Effector memory CD4-positive, alpha-beta T cell (primary cell): ENCODE measurements at regions not wholly inside any gene's neighbourhood (a gene's known extent, or its start where the extent isn't known, plus 50 kb on each side); places are given as distances from the start of the nearest gene placed in this dataset.
A peak's percentile ranks its signal among the peaks of the same experiment; 100 is the strongest.

Experiments
- DNase-seq, 3 donors: peaks; one replicate each; pipeline ENCODE4 v3.0.0-alpha.2; 2020
- H3K27ac ChIP-seq: 2 replicates; pipeline ENCODE4 v1.7.0; 2013; ENCODE audit warnings: mild to moderate bottlenecking, low read length, moderate library complexity; ENCODE audit not compliant: insufficient read depth, poor library complexity, severe bottlenecking
- H3K27me3 ChIP-seq: replicated peaks from 2 replicates; pipeline ENCODE4 v1.7.0; 2013; ENCODE audit warnings: mild to moderate bottlenecking, low read length; ENCODE audit not compliant: insufficient read depth, control insufficient read depth, poor library complexity, severe bottlenecking
- H3K36me3 ChIP-seq: 2 replicates; pipeline ENCODE4 v1.7.0; 2013; ENCODE audit warnings: mild to moderate bottlenecking, low read length, moderate library complexity; ENCODE audit not compliant: control insufficient read depth, insufficient read depth
- H3K4me1 ChIP-seq: 2 replicates; pipeline ENCODE4 v1.7.0; 2013; ENCODE audit warnings: low read length, mild to moderate bottlenecking; ENCODE audit not compliant: control insufficient read depth, insufficient read depth, poor library complexity, severe bottlenecking
- H3K4me3 ChIP-seq: 2 replicates; pipeline ENCODE4 v1.7.0; 2013; ENCODE audit warnings: low read length, low read depth, mild to moderate bottlenecking; ENCODE audit not compliant: insufficient read depth, poor library complexity, severe bottlenecking
- H3K9me3 ChIP-seq: 2 replicates; pipeline ENCODE4 v1.7.0; 2013; ENCODE audit warnings: mild to moderate bottlenecking, low read length, moderate library complexity; ENCODE audit not compliant: control insufficient read depth

DNA sequence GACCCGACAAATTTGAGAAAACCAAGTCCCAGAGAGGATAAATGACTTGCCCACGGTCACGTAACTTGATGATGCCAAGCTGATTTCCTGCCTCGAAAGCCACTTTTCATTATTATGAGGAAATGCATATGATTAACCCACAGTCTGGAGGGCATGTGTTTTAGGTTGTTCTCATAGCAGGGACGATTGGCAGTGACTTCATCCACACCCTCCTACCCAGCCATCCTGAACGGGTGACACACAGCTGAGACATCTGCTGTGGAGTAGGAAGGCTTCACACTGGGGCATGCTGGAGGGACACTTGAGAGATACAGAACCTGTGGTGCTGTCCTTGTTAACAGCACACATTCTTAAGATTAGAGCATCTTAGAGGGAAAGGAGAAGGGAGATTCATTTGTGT is 65.4 kb upstream of the WDFY2 start:
- Histone ChIP-seq H3K4me1 (peaks cover 9% of the 10 kb centered on the region), H3K27me3 (no peaks in the 10 kb centered on the region), H3K4me3 (no peak overlapping the region), H3K27ac (no peak overlapping the region), H3K9me3 (no peaks in the 10 kb centered on the region), H3K36me3 (no peaks in the 10 kb centered on the region)
- no peak for DNase-seq

DNA sequence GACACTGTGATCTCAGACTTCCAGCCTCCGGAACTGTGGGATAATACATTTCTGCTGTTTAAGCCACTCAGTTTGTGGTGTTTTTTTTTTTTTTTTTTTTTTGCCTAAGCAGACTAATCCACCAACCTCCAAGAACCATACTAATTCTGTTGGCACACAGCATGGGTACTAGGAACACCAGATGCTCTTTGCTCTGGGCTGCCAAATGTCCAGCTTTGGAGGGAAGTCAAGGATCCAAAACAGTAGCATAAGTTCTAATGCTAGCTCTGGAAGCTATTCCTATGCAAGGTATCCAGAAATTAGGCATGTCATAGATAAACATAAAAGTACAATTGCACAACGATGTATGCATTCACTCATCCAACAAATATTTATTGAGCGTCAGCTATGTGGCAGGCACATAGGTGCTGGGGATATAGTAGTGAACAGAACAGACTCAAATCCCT is 64.5 kb upstream of the WDFY2 start:
- H3K9me3 ChIP-seq: no peaks in the 10 kb centered on the region
- H3K27ac ChIP-seq: no peak overlapping the region
- peaks cover 11% of the 10 kb centered on the region for H3K4me1 ChIP-seq
- no peak overlapping the region for H3K4me3 ChIP-seq
- no peak for DNase-seq
- no peaks in the 10 kb centered on the region for H3K27me3 ChIP-seq
- H3K36me3 ChIP-seq: no peaks in the 10 kb centered on the region

DNA sequence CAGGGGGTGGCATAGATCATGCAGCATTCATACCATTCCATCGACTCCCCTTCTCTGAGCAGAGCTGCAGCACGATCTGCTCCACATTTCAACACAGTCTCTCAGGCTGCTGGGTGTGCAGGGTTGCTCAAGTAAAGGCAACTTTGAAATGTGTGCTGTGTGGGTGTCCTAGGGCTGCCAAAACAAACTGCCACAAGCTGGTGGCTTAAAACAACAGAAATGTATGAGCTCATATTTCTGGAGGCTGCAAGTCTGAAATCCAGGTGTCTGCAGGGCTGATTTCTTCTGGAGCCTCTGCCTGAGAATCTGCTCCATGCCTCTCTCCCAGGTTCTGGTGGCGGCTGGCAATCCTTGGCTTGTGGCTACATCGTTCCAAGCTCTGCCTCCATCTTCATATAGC is 63.7 kb upstream of the WDFY2 start:
- no peak for DNase-seq

DNA sequence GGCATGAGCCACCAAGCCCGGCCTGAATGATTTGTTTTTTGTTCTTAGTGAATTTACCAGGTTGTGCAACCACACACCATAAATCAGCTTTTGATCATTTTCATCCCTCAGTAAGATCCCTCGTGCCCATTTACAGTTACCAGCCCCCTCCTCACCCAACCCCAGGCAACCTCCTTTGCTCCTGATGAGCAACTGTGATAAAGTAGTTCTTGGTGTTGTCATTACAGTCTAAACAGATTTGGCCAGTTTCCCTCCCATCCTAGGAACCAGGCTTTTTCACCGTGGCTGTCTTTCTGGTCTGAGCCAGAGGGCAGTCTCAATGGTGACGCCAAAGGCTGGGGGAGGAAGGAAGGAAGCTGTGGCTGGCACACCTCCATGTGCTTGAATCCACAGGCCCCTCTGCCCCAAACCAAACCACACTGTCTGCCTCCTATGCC is 61.2 kb upstream of the WDFY2 start:
- no peaks in the 10 kb centered on the region for H3K36me3 ChIP-seq
- no peak overlapping the region for H3K4me3 ChIP-seq
- no peaks in the 10 kb centered on the region for H3K27me3 ChIP-seq
- H3K4me1 ChIP-seq: peaks cover 12% of the 10 kb centered on the region
- no peaks in the 10 kb centered on the region for H3K9me3 ChIP-seq
- no peak overlapping the region for H3K27ac ChIP-seq
- DNase-seq: peak in 2 of 3 donors; percentile 5 to 9

More for the DNA sequence above, 63.7 kb upstream of the WDFY2 start:
- Histone ChIP-seq H3K4me1 (peaks cover 12% of the 10 kb centered on the region), H3K36me3 (no peaks in the 10 kb centered on the region), H3K27ac (no peak overlapping the region), H3K9me3 (no peaks in the 10 kb centered on the region), H3K4me3 (no peak overlapping the region), H3K27me3 (no peaks in the 10 kb centered on the region)

DNA sequence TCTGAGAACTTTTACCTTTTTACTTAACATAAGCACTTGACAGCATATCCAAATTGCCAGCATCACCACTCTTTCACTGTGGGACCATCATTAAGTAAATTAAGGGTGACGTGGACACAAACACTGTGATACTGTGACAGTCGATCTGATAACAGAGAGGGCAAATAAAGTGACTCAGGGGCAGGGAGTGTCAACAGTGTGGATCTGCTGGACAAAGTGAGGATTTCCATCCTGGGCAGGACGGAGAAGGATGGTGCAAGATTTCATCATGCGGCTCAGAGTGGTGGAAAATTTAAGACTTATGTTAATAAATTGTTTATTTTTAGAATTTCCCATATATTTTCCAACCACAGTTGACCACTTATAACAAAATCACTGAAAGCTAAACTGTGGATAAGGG is 60.0 kb upstream of the WDFY2 start:
- no peak for DNase-seq
- Histone ChIP-seq H3K4me1 (peaks cover 12% of the 10 kb centered on the region), H3K27ac (no peak overlapping the region), H3K9me3 (no peaks in the 10 kb centered on the region), H3K27me3 (no peaks in the 10 kb centered on the region), H3K36me3 (no peaks in the 10 kb centered on the region), H3K4me3 (no peak overlapping the region)

DNA sequence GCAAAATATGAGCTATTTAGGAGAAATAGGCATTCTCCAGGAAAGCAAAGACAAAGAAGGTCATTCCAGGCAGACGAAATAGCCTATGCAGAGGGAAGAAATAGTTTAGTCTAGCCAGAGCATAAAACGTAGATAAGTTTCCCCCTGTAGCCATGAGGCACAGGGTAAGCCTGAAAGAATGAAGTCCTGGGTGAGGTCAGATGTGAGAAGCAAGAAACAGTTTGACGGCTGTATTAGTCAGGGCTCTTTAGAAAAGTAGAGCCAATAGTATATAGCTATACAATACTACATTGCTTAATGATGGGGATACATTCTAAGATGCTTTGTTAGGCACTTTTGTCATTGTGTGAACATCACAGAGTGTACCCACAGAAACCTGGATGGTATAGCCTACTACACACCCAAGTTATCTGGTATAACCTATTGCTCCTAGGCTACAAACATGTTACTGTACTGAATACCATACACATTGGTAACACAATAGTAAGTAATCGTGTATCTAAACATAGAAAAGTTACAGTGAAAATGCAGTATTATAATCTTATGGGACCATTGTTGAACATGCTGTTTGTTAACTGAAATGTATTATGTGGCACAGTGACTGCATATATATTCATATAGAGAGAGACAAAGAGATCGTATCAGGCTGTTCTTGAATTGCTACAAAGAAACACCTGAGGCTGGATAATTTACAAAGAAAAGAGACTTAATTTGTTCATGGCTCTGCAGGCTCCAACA is 59.3 kb upstream of the WDFY2 start:
- Histone ChIP-seq H3K36me3 (no peaks in the 10 kb centered on the region), H3K27ac (no peak overlapping the region), H3K27me3 (no peaks in the 10 kb centered on the region), H3K9me3 (no peaks in the 10 kb centered on the region), H3K4me1 (peaks cover 12% of the 10 kb centered on the region), H3K4me3 (no peak overlapping the region)
- DNase-seq: no peak

DNA sequence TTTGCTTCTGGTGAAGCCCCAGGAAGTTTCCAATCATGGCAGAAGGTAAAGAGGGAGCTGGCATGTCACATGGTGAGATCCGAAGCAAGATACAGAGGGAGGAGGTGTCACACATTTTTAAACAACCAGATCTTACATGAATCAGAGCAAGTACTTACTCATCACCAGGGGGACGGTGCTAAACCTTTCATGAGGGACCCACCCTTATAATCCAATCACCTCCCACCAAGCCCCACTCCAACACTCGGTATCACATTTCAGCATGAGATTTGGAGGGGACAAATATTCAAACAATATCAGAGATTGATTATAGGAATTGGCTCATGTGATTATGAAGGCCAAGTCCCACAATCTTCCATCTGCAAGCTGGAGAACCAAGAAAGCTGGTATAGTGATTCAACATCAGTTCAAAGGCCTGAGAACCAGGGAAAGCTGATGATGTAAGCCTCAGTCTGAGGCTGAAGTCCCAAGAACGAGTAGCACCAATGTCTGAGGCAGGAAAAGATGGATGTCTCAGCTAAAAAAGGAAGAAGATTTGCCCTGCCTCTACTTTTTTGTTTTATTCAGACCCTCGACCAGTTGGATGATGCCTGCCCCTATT is 58.6 kb upstream of the WDFY2 start:
- H3K36me3 ChIP-seq: no peaks in the 10 kb centered on the region
- H3K4me3 ChIP-seq: no peak overlapping the region
- no peaks in the 10 kb centered on the region for H3K9me3 ChIP-seq
- DNase-seq: no peak
- no peaks in the 10 kb centered on the region for H3K27me3 ChIP-seq
- H3K27ac ChIP-seq: no peak overlapping the region
- peaks cover 12% of the 10 kb centered on the region for H3K4me1 ChIP-seq

DNA sequence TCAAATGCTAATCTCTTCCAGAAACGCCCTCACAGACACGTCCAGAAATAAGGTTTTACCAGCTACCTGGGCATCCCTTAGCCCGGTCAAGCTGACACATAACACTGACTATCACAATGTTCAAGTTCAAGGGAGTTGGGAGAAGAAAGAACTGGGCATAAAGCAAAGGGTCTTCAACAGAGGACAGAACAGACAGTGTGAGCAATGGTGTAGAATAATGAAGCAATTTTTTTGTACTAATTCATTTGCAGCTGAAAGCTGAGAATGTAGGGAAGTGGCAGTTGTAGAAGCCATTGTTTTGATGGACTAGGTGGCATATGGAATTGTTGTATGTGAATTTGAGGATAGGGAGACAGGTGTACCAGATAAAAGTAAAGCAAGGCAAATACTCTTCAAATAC is 58.1 kb upstream of the WDFY2 start:
- no peak for DNase-seq
- no peaks in the 10 kb centered on the region for H3K9me3 ChIP-seq
- peaks cover 12% of the 10 kb centered on the region for H3K4me1 ChIP-seq
- no peak overlapping the region for H3K4me3 ChIP-seq
- H3K27me3 ChIP-seq: no peaks in the 10 kb centered on the region
- no peaks in the 10 kb centered on the region for H3K36me3 ChIP-seq
- no peak overlapping the region for H3K27ac ChIP-seq

DNA sequence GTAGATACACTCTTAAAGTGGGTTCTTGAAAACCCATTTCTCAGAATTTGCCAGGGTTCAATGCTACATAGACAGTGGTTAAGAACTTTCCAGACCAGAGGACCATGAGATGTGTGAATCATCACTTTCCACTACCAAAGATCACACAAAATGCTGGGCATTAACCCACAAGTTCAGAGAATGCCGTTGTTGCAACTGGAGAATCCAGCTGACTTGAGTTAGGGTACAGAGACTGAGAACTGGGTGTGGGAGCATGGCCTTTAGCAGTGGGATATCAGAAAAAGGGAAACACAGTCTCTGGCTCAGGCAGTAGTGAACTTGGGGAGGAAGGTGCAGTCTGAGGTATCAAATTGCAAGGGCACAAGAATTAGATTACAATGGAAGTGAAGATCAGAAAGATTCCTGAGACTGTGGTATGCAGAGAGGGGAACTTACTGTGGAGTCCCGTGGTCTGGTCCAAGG is 51.5 kb upstream of the WDFY2 start:
- Histone ChIP-seq H3K36me3 (no peaks in the 10 kb centered on the region), H3K27me3 (no peaks in the 10 kb centered on the region), H3K4me1 (peaks cover 21% of the 10 kb centered on the region), H3K27ac (no peak overlapping the region), H3K9me3 (no peaks in the 10 kb centered on the region), H3K4me3 (no peak overlapping the region)
- no peak for DNase-seq

DNA sequence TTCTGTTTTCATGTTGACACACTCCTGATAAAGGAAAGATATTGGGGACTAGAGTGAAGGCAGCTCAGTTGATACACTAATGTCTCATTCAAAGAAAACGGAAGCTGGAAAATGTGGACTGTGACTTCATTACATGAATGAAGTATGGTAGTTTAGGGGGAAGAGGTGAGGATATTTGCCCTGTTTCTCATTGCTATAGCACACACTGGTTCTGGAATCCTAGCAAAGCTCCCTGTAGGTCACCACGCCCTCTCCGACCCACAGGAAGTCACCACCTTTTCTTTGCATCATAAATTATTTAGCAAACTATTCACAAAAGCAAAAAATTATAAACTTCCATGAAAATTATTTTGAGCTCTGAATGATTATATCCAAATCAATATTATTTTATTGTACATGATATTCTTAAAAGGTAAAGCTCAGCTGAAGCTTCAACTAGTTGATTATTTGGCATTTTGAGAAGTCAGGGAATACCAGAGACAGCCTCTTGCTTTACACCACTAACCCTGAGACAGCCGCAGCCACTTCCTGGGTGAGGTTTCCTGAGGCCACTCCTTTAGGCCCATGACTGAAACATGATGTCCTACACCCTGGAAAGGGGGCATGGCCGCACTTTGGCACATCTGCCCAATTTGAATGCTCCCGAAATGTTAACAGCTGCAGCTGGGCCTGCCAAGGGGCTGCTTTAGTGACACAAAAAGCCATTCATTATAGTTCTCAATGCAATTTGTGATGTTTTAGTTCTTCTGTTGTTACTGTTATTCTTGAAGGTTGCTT is 50.0 kb upstream of the WDFY2 start:
- H3K4me1 ChIP-seq: peaks cover 21% of the 10 kb centered on the region
- H3K27ac ChIP-seq: no peak overlapping the region
- DNase-seq: peak in 1 of 3 donors; percentile 18
- H3K27me3 ChIP-seq: no peaks in the 10 kb centered on the region
- no peaks in the 10 kb centered on the region for H3K36me3 ChIP-seq
- no peak overlapping the region for H3K4me3 ChIP-seq
- H3K9me3 ChIP-seq: no peaks in the 10 kb centered on the region
